Liver (tissue), 8 donors: ENCODE measurements at regions not wholly inside any gene's neighbourhood (a gene's known extent, or its start where the extent isn't known, plus 50 kb on each side); places are given as distances from the start of the nearest gene placed in this dataset.
A peak's percentile ranks its signal among the peaks of the same experiment; 100 is the strongest.

Experiments used
- DNase-seq: peaks from one replicate; pipeline ENCODE4 v3.0.0-alpha.2; 2017; ENCODE audit warnings: low spot score
- H3K27ac ChIP-seq, 2 donors: one replicate each; pipeline ENCODE4 v1.7.0; 2013; ENCODE audit warnings: inconsistent platforms in 2 of 2, low read length in 2 of 2, control low read depth in 1 of 2, low read depth in 1 of 2, mild to moderate bottlenecking in 1 of 2
- H3K27me3 ChIP-seq, 4 donors: one replicate each; pipeline versions ENCODE4 v1.6.1 to v1.7.0; 2013; ENCODE audit warnings: low read length in 3 of 4, inconsistent platforms in 1 of 4, mild to moderate bottlenecking in 1 of 4, moderate library complexity in 1 of 4; ENCODE audit not compliant: control insufficient read depth in 4 of 4, insufficient read depth in 4 of 4
- H3K36me3 ChIP-seq, 4 donors: one replicate each; pipeline versions ENCODE4 v1.6.1 to v1.7.0; 2013; ENCODE audit warnings: low read length in 3 of 4, mild to moderate bottlenecking in 3 of 4, low read depth in 1 of 4, moderate library complexity in 1 of 4; ENCODE audit not compliant: control insufficient read depth in 4 of 4, insufficient read depth in 3 of 4
- H3K4me1 ChIP-seq, 4 donors: one replicate each; pipeline versions ENCODE4 v1.6.1 to v1.7.0; 2013; ENCODE audit warnings: low read length in 3 of 4, mild to moderate bottlenecking in 3 of 4, moderate library complexity in 1 of 4; ENCODE audit not compliant: control insufficient read depth in 4 of 4, insufficient read depth in 4 of 4
- H3K4me3 ChIP-seq, 3 donors: one replicate each; pipeline versions ENCODE4 v1.6.1 to v1.7.0; 2013; ENCODE audit warnings: low read length in 3 of 3, control low read depth in 1 of 3, low read depth in 1 of 3, mild to moderate bottlenecking in 1 of 3
- H3K9ac ChIP-seq, 2 donors: one replicate each; pipeline ENCODE4 v1.7.0; 2013; ENCODE audit warnings: low read length in 2 of 2, mild to moderate bottlenecking in 2 of 2, moderate library complexity in 2 of 2, control low read depth in 1 of 2, low read depth in 1 of 2
- H3K9me3 ChIP-seq, 4 donors: one replicate each; pipeline versions ENCODE4 v1.6.1 to v1.7.0; 2013; ENCODE audit warnings: low read length in 3 of 4; ENCODE audit not compliant: control insufficient read depth in 4 of 4
- ATF3 ChIP-seq: IDR thresholded peaks from 2 replicates; pipeline ENCODE4 v1.6.1; 2016; ENCODE audit warnings: antibody characterized with exemption
- CTCF ChIP-seq: fragments of 150-350 bp; IDR thresholded peaks from 2 replicates; pipeline ENCODE4 v1.5.1; 2017; ENCODE audit warnings: improper control_type of control experiment, low read depth, low read length; ENCODE audit not compliant: missing input control
- EGR1 ChIP-seq, 2 donors: IDR thresholded peaks; 2 replicates each; pipeline ENCODE4 v1.6.1; 2016 to 2018; ENCODE audit warnings: antibody characterized with exemption in 2 of 2, low read depth in 2 of 2
- FOXA1 ChIP-seq: IDR thresholded peaks from 2 replicates; pipeline ENCODE4 v1.6.1; 2016; ENCODE audit warnings: antibody characterized with exemption
- GABPA ChIP-seq, 2 donors: IDR thresholded peaks in 1 of 2; conservative IDR thresholded peaks in 1 of 2; 2 replicates each; pipeline ENCODE4 v1.6.1; 2016; ENCODE audit warnings: antibody characterized with exemption in 2 of 2, mild to moderate bottlenecking in 1 of 2, moderate library complexity in 1 of 2
- HNF4A ChIP-seq, 2 donors: conservative IDR thresholded peaks; 2 replicates each; pipeline ENCODE4 v1.6.1; 2016; ENCODE audit warnings: antibody characterized with exemption in 2 of 2, mild to moderate bottlenecking in 2 of 2
- HNF4G ChIP-seq: IDR thresholded peaks from 2 replicates; pipeline ENCODE4 v1.6.1; 2016; ENCODE audit warnings: antibody characterized with exemption
- JUND ChIP-seq, 2 donors: IDR thresholded peaks; 2 replicates each; pipeline ENCODE4 v1.6.1; 2016; ENCODE audit warnings: antibody characterized with exemption in 2 of 2
- MAX ChIP-seq: IDR thresholded peaks from 2 replicates; pipeline ENCODE4 v1.6.1; 2016; ENCODE audit warnings: antibody characterized with exemption
- NR2F2 ChIP-seq: IDR thresholded peaks from 2 replicates; pipeline ENCODE4 v1.6.1; 2016; ENCODE audit warnings: antibody characterized with exemption
- RAD21 ChIP-seq, 2 donors: IDR thresholded peaks; 2 replicates each; pipeline ENCODE4 v1.6.1; 2016; ENCODE audit warnings: antibody characterized with exemption in 2 of 2, mild to moderate bottlenecking in 2 of 2
- REST ChIP-seq: IDR thresholded peaks from 2 replicates; pipeline ENCODE4 v1.6.1; 2016; ENCODE audit warnings: antibody characterized with exemption, mild to moderate bottlenecking
- RXRA ChIP-seq, 2 donors: IDR thresholded peaks; 2 replicates each; pipeline ENCODE4 v1.6.1; 2017 to 2018; ENCODE audit warnings: antibody characterized with exemption in 2 of 2, mild to moderate bottlenecking in 1 of 2
- SP1 ChIP-seq: IDR thresholded peaks from 2 replicates; pipeline ENCODE4 v1.6.1; 2018; ENCODE audit warnings: antibody characterized with exemption, mild to moderate bottlenecking
- TAF1 ChIP-seq: conservative IDR thresholded peaks from 2 replicates; pipeline ENCODE4 v1.6.1; 2016; ENCODE audit warnings: antibody characterized with exemption, mild to moderate bottlenecking
- YY1 ChIP-seq: IDR thresholded peaks from 2 replicates; pipeline ENCODE4 v1.6.1; 2016; ENCODE audit warnings: antibody characterized with exemption, mild to moderate bottlenecking
- ZBTB33 ChIP-seq: IDR thresholded peaks from 2 replicates; pipeline ENCODE4 v1.6.1; 2016; ENCODE audit warnings: antibody characterized with exemption
- WGBS: extraction: QIAGEN DNeasy Blood & Tissue Kit; methylation state at CpG from one replicate; pipeline ENCODE4 v1.1.7; 2013; 5-methylcytosine and 5-hydroxymethylcytosine counted together
- donor health status: healthy.
- donor health status: healthy.
- donor health status: healthy.
- donor health status: healthy.
- donor health status: healthy.

- Histone ChIP-seq H3K4me1 (no peaks in the 10 kb centered on the region), H3K36me3 (no peaks in the 10 kb centered on the region), H3K9me3 (no peaks in the 10 kb centered on the region), H3K27me3 (no peaks in the 10 kb centered on the region), H3K4me3 (no peak overlapping the region), H3K27ac (no peak overlapping the region), H3K9ac (no peak overlapping the region)
- peak in 1 of 2 donors; percentile 67 for TF ChIP-seq RAD21 (IDR thresholded peaks at IDR 0.05)
- no peak for TF ChIP-seq SP1
- TF ChIP-seq HNF4G: no peak
- no peak for DNase-seq
- whole genome bisulfite sequencing: 96% methylated on average over 2 of the region's 2 CpGs
Observed at GRCh38 chr5:110040178-110040577, 350.5 kb downstream of the MAN2A1 start.

GRCh38 chr5:110043025-110043424, 353.3 kb downstream of the MAN2A1 start:
- no peak overlapping the region for H3K4me3 ChIP-seq
- no peaks in the 10 kb centered on the region for H3K36me3 ChIP-seq
- TF ChIP-seq CTCF (no peak), ZBTB33 (no peak), HNF4A (conservative IDR thresholded peaks at IDR 0.05) (no peak), YY1 (no peak), HNF4G (no peak), RXRA (IDR thresholded peaks at IDR 0.05) (no peak), EGR1 (IDR thresholded peaks at IDR 0.05; ENCODE audit: low read depth in 2 of 2) (no peak), ATF3 (no peak), TAF1 (no peak), NR2F2 (no peak), RAD21 (IDR thresholded peaks at IDR 0.05) (no peak), MAX (no peak), GABPA (IDR thresholded peaks at IDR 0.05 in 1 of 2, conservative IDR thresholded peaks at IDR 0.05 in 1 of 2) (no peak), JUND (IDR thresholded peaks at IDR 0.05) (no peak), FOXA1 (no peak), REST (no peak)
- H3K4me1 ChIP-seq: no peaks in the 10 kb centered on the region
- H3K27ac ChIP-seq: no peak overlapping the region
- WGBS: 91% methylated on average over 2 of the region's 2 CpGs
- no peak for DNase-seq
- no peaks in the 10 kb centered on the region for H3K9me3 ChIP-seq
- no peak overlapping the region for H3K9ac ChIP-seq
- no peaks in the 10 kb centered on the region for H3K27me3 ChIP-seq
